GM21447 (cell line): ENCODE measurements at regions not wholly inside any gene's neighbourhood (a gene's known extent, or its start where the extent isn't known, plus 50 kb on each side); places are given as distances from the start of the nearest gene placed in this dataset.

Experiments
- ATAC-seq: cut with Tn5 transposase; IDR thresholded peaks from one replicate; pipeline ENCODE4 v1.9.1; 2021; ENCODE audit not compliant: unreplicated experiment

DNA sequence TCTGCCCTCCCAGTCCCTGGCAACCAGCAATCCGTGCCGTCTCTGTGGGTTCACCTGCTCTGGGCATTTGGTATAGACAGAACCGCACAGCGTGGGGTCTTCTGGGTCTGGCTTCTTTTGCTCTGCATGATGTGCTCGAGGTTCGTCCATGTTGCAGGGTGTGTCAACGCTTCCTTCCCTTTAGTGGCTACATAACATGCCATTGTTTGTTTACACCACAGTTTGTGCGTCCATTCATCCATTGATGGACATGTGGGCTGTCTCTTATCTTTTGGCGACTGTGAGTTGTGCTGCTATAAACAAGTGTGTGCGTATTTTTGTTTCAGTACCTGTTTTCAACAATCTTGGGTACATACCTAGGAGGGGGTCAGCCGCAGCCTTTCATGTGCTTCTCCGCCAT lies 149.5 kb upstream of the RPS6KA2 start:
- ATAC-seq, result no peak

DNA sequence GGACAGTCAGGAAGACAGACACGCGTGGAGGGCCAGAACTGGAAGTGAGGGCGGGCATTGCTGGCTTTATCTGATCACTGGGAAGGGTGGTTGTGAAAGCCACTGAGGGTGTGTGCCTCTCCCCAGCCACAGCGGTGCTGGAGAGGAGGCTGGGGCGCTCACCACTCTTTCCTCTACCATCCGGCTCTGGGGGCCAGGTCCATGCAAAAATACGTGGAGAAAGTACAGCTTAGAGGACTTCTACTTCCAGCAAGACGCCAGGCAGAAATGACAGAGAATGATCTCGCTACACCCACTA lies 148.8 kb upstream of the RPS6KA2 start:
- no peak for ATAC-seq

DNA sequence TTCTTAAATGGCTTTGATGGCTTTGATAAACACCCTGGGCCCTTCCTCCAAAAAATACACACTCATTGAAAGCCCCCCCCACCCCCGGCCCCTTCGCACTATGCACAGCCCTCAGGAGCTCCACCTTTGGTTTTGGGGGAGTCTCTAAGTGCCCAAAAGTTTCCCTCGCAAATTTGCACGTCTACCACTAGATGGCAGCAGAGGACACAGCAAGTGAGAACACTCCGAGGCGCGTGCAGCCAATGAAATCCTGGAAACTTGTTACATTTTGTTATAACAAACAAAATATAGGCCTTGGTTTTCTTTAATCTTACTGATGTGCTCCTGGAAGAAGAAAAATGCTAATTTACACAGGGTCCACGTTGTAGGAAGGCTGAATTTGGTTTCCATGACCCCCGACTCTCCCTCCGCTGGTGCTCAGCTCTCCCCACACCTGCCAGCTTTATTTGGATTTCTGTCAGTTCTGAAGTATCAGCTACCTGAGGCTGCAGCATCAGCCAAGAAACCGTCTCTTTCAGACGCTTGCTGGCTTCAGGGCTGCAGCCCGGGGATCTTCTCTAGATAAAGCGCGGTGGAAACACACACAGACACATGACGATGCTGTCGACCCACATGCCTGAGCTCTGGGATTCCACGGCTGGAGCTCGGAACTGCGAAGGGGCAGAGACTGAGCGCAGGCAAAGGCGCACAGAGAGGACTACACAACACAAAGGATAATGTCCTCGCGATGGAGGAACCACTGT lies 148.3 kb upstream of the RPS6KA2 start:
- no peak for ATAC-seq

DNA sequence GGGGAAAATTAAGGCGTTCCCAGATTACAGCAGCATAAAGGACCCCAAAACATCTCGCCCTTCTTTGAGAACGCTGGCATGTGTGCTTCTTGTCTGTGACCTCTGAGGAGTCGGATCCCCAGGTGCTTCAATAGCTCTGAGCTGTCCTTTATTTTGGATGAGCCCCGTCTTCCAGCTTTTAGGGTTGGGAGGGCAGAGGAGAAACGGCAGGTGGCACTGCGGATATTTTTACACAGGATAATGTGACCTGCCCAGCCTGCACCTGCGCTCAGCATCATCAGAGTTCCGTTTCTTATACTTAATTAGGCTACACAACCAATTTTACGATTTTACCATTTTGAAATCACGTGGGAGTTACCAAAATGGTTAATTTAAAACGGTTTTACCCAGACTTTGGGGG lies 147.7 kb upstream of the RPS6KA2 start:
- no peak for ATAC-seq

DNA sequence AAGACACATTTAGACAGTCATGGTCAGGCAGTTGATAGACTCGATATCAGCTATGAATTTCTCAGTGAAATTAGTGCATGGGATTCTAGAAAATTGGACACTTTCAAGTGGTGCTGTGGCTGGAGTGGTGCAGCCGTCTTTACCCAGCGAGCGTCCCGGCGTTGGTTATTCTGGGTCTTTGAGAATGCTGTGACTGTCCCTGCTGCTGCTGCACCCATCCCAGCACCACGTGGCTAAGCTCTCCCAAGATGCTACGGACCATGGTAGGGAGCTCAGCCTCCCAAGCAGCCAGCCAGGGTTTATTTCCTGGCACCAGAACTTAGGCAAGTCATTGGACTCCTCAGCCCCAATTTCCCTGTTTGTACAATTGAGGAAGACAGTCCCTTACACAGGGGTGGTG lies 147.2 kb upstream of the RPS6KA2 start:
- no peak for ATAC-seq

DNA sequence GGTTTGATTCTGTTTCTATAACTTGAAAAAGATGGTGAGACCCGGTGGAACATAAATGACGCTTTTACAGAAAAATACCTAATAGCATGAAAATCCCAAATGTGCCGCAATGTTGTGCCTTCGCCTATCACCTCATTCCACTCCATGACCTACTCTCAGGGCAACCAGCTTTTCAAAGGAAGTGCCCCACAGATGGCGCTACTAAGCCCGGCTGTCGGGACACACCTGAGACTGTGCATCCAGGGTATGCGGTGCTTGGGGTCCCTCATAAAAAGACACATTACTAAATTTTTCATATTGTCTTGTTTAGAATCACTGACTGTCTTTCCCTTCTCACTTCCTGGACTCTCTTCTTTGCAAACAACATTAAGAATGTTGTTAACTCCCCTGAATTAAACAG lies 145.5 kb upstream of the RPS6KA2 start:
- no peak for ATAC-seq

DNA sequence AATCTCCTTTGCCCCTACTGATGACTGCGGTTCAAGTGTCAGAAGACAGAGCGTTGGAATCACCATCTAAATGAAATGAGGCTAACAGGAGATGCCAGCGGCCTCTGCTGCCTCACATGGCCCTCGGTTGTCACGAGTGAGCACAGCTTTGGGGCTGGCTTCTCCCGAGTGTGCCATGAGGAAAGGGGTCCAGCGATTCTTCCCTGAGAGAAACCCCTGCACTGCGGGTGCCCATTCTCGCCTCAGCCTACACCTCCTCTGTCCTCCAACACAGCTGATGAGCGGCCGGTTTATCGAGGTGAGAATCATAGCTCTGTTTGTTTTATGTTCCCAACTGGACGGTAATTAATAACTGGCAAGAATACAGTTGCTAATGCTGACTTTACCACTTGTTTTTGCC lies 144.7 kb upstream of the RPS6KA2 start:
- no peak for ATAC-seq

DNA sequence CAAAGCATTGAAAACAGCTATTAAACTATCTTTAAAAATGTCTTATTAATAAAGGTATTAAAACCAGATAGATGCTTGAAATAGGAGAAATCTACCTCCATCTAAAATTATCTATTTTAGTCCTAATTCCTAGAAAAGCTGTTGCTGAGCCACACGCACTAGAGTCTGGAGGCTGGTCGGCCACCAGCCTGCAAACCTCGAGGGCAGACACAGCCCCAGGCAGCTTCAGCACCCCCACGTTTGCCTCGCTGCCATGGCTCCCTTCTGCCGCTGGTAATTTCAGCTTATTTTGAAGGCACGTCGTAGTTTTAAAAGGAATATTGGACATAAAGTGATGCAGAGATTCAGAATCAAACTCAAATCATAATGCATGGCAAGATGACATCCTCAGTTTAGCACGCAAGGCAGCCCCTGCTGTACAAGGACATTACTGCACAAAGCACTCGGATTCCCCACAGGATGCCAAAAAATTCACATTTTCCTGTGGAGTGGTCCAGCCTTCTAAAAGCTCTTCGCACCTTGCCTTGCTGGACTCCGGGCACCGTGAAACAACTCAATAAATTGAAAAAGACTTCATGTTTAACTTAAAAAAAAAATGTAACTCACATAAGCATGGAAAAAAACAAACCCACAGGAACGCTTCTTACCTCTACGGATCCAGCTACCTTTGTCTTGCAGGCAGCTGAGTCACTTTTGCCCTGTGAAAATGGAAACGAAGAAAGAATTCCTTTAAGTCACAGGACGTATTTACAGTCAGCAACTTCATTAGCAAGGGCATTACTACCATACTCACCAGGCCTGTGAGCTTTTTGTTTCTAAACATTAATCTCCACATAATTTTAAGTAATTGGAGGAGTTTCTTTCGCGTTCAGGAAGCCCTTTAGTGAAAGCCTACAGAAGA lies 143.4 kb upstream of the RPS6KA2 start:
- no peak for ATAC-seq

DNA sequence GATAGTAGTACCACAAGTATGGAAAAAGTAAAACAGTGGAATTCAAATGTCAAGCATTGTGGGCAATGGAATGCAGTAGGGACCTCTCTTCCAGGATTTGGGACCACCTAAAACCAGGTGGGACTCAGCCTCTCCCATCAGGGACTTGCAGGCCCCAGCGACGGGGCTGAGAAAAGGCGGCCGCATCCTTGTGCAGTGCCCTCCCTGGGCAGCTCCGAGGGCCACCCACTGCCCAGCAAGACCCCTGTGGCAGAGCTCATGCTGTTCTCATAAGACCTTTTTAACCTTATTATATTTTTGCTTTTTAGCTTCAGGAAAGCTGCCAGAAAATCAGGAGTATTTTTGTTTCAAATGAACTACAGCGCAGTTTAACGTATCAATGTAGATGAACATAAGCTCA lies 142.6 kb upstream of the RPS6KA2 start:
- ATAC-seq, result no peak

DNA sequence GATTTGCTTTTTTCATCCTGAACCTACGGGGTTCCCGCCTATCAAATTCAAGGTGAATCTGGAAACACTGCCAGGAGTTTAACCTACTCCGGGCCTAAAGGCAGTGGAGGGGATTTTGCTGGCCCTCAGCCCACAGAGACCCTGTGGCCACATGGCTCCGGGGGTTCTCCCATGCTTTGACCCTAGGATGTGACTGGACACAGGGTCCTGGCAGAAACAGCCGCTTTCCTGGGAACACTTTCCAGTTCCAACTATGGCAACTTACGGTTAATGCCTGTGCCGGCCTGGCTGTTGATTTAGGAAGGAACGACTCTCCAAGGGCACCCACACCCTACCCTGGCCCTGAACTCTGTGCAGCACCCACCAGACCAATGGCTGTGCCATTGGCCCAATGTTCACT lies 141.7 kb upstream of the RPS6KA2 start:
- no peak for ATAC-seq

DNA sequence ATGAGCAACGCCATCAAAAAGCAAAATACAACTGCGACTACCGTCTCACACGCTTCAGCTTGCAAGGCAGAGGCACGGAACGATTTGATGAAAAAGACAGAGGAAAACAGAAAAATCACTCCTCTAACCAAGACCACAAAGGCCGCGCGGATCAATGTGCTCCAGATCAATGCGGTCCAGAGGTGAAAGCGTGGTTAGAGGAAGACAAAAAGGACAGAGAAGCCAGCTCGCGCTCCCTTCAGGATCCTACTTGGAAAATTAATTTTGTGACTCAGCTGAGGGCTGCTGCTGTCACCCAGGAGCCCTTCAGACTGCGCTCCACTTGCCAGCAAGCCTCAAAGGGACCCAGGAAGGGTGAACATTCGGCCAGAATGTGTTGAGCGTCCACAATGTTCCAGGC lies 140.2 kb upstream of the RPS6KA2 start:
- no peak for ATAC-seq

DNA sequence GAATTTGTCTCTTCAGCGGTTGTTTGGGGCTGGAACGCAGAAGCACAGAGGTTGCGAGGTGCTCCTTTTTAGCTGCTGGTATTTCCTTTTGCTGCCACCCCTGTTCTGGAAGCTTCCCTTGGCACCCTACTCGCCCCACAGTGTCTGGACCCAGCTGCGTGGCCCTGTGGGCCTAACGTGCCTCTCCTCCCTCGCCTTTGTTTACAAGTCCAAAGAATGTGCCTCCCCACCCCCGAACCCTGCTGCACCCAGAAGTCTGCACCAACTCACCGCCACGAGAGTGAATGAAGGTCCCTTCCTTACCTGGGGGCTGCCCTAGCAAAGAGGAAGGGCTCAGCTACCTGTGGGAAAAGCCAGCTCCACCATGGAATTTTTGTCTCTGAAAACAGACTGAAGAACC lies 139.7 kb upstream of the RPS6KA2 start:
- ATAC-seq, result no peak

DNA sequence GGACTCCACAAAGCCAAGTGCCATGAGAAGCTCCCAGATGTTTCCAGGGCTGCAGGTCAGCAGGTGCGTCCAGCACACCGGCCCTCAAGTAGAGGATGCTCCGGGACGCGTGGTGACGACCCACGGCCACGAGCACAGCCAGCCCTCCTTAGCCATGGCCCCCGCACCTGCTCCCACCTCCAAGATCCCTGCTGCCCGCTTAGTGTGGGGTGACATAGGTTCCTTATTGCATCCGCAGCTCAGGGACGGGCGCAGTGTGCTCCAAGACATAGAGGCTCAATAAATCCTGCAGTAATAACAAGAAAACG lies 138.1 kb upstream of the RPS6KA2 start:
- no peak for ATAC-seq

DNA sequence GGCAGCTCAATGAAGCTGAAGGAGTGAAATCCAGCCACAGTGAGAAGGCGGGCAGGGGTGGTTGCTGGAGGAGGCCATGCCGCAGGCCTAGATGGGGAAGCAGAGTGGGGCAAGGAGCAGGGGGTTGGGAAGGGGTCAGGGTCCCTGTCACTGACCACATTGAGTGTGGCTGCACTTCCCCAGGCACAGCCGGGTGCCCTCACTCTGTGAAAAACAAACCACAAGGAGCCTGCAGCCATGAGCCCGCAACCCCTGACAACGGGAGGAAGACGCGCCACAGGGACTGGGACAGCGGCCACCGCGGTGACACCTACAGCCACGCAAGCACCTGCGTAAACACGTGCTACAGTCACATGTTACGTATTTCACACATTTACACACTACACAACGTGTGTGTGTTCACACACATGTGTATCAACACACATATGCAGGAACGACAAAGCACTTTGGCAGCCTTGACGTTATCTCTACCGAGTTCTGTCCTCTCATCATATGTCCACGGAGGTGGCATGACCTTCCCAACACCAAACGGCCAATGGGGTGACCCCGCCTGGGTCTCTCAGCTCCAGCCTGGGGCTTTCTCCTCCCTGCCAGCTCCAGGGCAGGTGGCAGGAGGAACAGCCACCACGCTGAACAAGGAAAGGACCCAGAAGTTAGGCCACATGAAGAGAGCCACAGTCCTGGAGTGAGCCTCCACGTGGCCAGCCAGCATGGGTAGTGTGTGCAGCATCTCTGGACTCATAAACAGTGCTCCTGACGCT lies 137.6 kb upstream of the RPS6KA2 start:
- ATAC-seq, result no peak

DNA sequence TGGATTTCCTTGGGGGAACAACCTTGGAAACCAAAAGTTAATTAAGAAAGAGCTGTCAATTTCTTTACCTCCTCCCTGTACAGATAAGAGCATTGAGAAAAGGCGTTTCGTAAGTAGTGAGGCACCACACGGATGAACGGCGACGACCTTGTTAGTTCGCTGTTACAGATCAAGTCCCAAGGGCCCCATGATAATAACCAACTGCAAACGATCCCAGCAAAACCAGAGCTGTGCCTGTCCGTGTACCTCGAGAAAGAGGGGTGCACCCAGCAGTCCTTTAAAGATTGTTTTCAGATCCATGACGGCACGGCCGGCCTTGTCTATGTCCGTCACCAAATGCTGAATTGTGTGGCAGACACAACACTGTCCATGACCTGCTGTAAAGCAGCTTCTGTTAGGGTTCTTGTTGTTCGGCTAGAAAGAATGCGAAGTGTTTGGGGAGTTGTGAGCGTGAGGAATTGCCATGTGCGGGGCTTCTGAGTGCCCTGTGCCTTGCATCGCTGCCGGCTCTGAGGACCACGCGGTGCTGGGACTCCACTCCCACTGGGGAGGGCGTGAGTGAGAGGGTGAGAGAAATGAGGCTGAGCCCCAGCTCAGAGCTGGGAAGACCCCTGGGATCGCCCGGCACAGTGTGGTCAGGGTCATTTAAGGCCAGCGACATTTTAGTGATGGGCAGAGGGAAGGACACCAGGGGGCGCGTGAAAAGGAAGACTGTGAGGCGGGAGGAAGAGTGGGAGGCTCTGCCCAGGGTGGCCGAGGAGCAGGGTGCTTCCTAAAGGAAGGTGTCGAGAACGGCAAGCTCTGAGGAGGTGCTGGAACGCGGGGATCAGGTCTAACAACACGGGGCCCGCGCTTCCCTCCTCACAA lies 136.8 kb upstream of the RPS6KA2 start:
- ATAC-seq, result no peak

DNA sequence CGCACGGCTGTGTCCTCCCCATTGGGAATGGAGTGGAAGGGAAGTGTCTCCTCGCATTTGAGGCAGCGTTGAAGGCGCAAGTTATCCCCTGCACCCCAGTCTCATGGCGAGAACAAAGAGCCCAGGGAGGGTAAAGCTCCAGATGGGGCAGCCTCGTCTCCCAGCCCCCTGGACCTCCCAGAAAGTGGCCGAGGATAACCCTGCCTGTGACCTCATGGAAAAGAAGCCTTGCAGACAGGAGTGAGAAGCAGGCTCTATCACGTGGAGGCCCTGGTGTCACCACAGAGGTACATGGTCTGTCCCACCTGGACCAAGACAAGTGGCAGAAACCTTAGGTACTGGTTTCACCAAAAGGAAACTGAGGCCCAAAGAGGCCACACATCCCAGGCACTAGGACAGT lies 134.8 kb upstream of the RPS6KA2 start:
- ATAC-seq, result no peak

DNA sequence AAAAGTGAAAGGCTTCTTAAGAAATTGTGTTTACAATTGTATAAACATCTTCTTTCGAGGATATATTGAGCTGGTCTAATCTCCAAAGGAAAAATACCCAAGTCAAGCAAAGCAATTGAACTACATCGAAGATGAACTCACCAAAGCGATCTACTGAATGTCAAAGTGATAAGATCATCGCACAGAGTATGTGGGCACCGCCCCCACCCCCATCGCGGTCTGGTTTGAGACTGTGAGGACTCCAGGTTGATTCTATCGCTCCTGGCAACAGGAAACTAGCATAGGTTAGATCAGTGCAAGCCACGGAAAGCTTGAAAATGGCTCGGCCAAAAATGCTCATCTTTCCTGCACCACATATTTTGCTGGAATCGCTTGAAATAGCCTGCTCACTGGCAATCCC lies 133.2 kb upstream of the RPS6KA2 start:
- ATAC-seq, result no peak

DNA sequence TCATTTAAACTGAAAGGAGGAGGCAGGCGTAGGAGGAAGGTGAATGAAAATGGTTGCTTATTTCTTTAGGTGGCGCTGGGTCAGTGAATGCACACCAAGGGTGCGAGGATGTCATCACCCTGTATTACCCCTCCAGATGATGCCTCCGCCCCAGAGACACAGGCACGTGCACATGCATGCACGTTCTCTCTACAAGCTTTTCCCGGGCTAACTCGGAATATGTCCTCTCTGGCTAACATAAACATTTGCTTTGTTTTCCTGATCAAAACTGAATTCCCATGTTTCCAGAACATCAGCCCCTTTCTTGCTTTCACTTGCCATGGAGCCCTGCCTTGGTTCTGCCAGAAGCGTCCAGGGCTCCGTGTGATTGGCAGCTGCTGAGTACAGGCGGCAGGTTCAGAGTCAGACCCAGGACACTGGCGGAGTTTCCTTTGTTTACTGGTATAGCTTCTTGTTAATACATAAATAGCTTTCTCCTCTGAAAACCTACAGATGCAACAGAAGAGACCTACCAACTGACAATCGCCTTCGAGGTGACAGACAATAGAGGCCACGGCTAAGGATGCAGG lies 131.2 kb upstream of the RPS6KA2 start:
- no peak for ATAC-seq

DNA sequence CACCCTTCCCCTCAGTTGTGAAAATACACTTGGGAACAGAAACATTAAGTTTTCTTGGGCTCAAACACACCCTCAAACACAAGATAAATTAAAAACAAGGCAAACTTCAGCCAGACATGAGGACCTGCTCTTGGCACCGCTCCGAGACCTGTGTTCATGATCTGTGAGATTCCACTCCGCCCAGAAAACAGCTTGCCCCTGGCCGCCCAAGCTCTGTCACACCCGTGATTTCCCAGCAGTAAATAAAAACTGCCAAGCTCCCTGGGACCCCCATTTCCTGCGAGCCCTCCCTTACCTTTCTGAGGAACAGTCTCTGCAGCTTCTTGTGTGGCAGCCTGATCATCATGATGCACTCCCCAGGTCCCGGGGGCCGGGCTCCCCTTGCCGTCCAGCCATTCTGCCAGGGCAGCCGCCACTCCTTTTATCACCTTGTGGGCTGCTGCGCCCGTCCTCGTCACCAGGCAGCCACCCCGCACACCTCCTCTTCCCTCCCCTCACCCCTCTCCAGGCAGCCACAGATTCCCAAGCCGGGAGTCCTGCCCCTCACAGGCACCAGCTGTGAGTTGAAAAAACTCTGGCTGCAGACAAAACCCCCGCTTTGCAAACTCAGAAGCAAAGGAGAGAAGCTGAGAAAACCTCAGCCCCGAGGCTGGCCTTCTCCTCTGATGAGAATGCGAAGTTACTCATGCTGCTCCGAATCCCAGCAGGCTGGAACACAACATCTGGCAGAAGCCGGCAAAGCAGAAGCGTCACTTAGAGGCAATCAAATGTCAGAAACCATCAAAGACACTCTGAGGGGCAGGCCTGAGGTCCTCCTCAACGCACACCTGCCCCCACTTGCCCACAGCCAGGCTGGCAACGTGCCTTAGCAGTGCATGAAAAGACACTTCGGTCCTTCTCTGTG lies 130.4 kb upstream of the RPS6KA2 start:
- no peak for ATAC-seq
